ENCODE measurements at regions not wholly inside any gene's neighbourhood (a gene's known extent, or its start where the extent isn't known, plus 50 kb on each side); places are given as distances from the start of the nearest gene placed in this dataset.
"Not testable (repeated sequence)": the region's sequence is repeated elsewhere in the genome, so short reads cannot be mapped to it uniquely, and the experiment has no call there.

DNA sequence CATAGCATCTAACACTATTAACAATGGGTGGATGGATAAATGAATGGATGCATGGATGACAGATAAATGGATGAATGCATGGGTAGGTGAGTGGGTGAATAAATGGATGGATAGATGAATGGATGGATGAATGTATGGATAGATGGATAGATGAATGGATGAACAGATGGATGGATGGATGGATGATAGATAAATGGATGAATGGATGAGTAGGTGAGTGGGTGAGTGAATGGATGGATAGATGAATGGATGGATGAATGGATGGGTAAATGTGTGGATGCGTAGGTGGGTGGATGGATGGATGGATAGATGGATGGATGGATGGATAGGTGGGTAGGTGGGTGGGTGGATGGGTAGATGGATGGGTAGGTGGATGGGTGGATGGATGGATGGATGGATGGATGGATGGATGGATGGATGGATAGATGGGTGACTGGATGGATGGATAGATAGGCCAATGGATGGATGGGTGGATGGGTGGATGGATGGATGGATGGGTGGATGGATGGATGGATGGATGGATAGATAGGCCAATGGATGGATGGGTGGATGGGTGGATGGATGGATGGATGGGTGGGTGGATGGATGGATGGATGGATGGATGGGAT lies 260.6 kb upstream of the ZNF507 start:
- TF ChIP-seq, protein P1, sequence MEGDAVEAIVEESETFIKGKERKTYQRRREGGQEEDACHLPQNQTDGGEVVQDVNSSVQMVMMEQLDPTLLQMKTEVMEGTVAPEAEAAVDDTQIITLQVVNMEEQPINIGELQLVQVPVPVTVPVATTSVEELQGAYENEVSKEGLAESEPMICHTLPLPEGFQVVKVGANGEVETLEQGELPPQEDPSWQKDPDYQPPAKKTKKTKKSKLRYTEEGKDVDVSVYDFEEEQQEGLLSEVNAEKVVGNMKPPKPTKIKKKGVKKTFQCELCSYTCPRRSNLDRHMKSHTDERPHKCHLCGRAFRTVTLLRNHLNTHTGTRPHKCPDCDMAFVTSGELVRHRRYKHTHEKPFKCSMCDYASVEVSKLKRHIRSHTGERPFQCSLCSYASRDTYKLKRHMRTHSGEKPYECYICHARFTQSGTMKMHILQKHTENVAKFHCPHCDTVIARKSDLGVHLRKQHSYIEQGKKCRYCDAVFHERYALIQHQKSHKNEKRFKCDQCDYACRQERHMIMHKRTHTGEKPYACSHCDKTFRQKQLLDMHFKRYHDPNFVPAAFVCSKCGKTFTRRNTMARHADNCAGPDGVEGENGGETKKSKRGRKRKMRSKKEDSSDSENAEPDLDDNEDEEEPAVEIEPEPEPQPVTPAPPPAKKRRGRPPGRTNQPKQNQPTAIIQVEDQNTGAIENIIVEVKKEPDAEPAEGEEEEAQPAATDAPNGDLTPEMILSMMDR (IDR thresholded peaks at IDR 0.05; ENCODE audit: insufficient read depth, low read depth, low read length), result not testable (repeated sequence)
- not testable (repeated sequence) for TF ChIP-seq EZH2 (IDR thresholded peaks at IDR 0.05; ENCODE audit: insufficient read depth, low read length)

All from astrocyte (in vitro differentiated cells and primary cell).